OCI-LY1 (cell line): ENCODE measurements at regions not wholly inside any gene's neighbourhood (a gene's known extent, or its start where the extent isn't known, plus 50 kb on each side); places are given as distances from the start of the nearest gene placed in this dataset.

Experiments used
- H2AFZ ChIP-seq: fragments of 200-600 bp; sonication (generic), shearing (Covaris generic); 2 replicates; pipeline ENCODE4 v1.6.0; 2014; ENCODE audit warnings: antibody characterized with exemption, mild to moderate bottlenecking, low read length
- H3F3A ChIP-seq: fragments of 200-600 bp; sonication (generic), shearing (Covaris generic); 2 replicates; pipeline ENCODE4 v1.6.0; 2014; ENCODE audit warnings: mild to moderate bottlenecking, antibody characterized with exemption, low read length, moderate library complexity; ENCODE audit not compliant: insufficient read depth
- H3K27ac ChIP-seq: fragments of 200-600 bp; sonication (generic); 2 replicates; pipeline ENCODE4 v1.5.1; 2014; ENCODE audit warnings: low read length, mixed run types, mild to moderate bottlenecking, low read depth; ENCODE audit not compliant: poor library complexity, severe bottlenecking
- H3K27me3 ChIP-seq: fragments of 200-600 bp; sonication (generic); 2 replicates; pipeline ENCODE4 v1.6.0; 2014; ENCODE audit warnings: antibody characterized with exemption, mild to moderate bottlenecking, low read length, moderate library complexity; ENCODE audit not compliant: insufficient read depth
- H3K36me3 ChIP-seq: fragments of 200-600 bp; sonication (generic); 2 replicates; pipeline ENCODE4 v1.6.1; 2014; ENCODE audit warnings: mild to moderate bottlenecking, antibody characterized with exemption, low read length, moderate library complexity, mixed read lengths; ENCODE audit not compliant: insufficient read depth
- H3K4me1 ChIP-seq: fragments of 200-600 bp; sonication (generic); 2 replicates; pipeline ENCODE4 v1.5.1; 2014; ENCODE audit warnings: mild to moderate bottlenecking, low read length, moderate library complexity; ENCODE audit not compliant: insufficient read depth, severe bottlenecking
- H3K4me2 ChIP-seq: fragments of 200-600 bp; sonication (generic), shearing (Covaris generic); 2 replicates; pipeline ENCODE4 v1.6.1; 2014; ENCODE audit warnings: low read length
- H3K4me3 ChIP-seq: fragments of 200-600 bp; sonication (generic); 2 replicates; pipeline ENCODE4 v1.5.1; 2014; ENCODE audit warnings: low read length, low read depth, mild to moderate bottlenecking, mixed read lengths; ENCODE audit not compliant: poor library complexity, severe bottlenecking
- H3K79me2 ChIP-seq: fragments of 200-600 bp; shearing (Covaris generic); 2 replicates; pipeline ENCODE4 v1.6.1; 2016; ENCODE audit warnings: mixed run types, low read length, mixed read lengths; ENCODE audit not compliant: insufficient read depth
- H3K9ac ChIP-seq: fragments of 200-600 bp; sonication (generic), shearing (Covaris generic); 2 replicates; pipeline ENCODE4 v1.6.1; 2014; ENCODE audit warnings: mild to moderate bottlenecking, low read length, mixed read lengths
- H3K9me2 ChIP-seq: fragments of 200-600 bp; sonication (generic), shearing (Covaris generic); 2 replicates; pipeline ENCODE4 v1.6.1; 2014; ENCODE audit warnings: low read depth, mild to moderate bottlenecking, low read length, mixed read lengths
- H3K9me3 ChIP-seq: fragments of 200-600 bp; shearing (Covaris generic); 2 replicates; pipeline ENCODE4 v1.6.1; 2014; ENCODE audit warnings: low read length, mixed read lengths
- H4K20me1 ChIP-seq: fragments of 200-600 bp; sonication (generic), shearing (Covaris generic); 2 replicates; pipeline ENCODE4 v1.6.0; 2016; ENCODE audit warnings: mild to moderate bottlenecking, low read length; ENCODE audit not compliant: insufficient read depth
- CTCF ChIP-seq: fragments of 200-600 bp; sonication (generic), shearing (Covaris generic); IDR thresholded peaks from 2 replicates; pipeline ENCODE4 v1.5.1; 2017; ENCODE audit warnings: mild to moderate bottlenecking, antibody characterized with exemption, low read length, moderate library complexity, mixed read lengths
- EZH2 ChIP-seq: fragments of 200-600 bp; sonication (generic), shearing (Covaris generic); IDR thresholded peaks from 2 replicates; pipeline ENCODE4 v1.8.0; 2017; ENCODE audit warnings: borderline replicate concordance, mixed run types, mild to moderate bottlenecking, antibody characterized with exemption, low read length, moderate library complexity, mixed read lengths

- H3K4me2 ChIP-seq: no peak overlapping the region
- H3K36me3 ChIP-seq: no peaks in the 10 kb centered on the region
- H3K4me1 ChIP-seq: no peaks in the 10 kb centered on the region
- H2AFZ ChIP-seq: no peak overlapping the region
- no peak overlapping the region for H3K9ac ChIP-seq
- H3K79me2 ChIP-seq: no peaks in the 10 kb centered on the region
- H3K9me3 ChIP-seq: peaks cover 2% of the 10 kb centered on the region; the same call in 1 of the 2 replicates
- no peaks in the 10 kb centered on the region for H3F3A ChIP-seq
- TF ChIP-seq EZH2: no peak
- TF ChIP-seq CTCF: no peak
- H3K9me2 ChIP-seq: no peaks in the 10 kb centered on the region
- no peaks in the 10 kb centered on the region; the same call in 1 of the 2 replicates for H3K27me3 ChIP-seq
- no peak overlapping the region for H3K4me3 ChIP-seq
- H3K27ac ChIP-seq: no peak overlapping the region
- H4K20me1 ChIP-seq: no peaks in the 10 kb centered on the region
These were observed 81.2 kb upstream of the SPTLC1 start for GRCh38 chr9:92196400-92196799.

- TF ChIP-seq CTCF (no peak), EZH2 (no peak)
- no peaks in the 10 kb centered on the region for H3F3A ChIP-seq
These were observed 76.6 kb upstream of the SPTLC1 start for GRCh38 chr9:92191801-92192200.

GRCh38 chr9:92190536-92190790, 75.2 kb upstream of the SPTLC1 start:
- H3K79me2 ChIP-seq: no peaks in the 10 kb centered on the region
- H3K27me3 ChIP-seq: no peaks in the 10 kb centered on the region; the same call in 1 of the 2 replicates
- no peak overlapping the region for H3K4me3 ChIP-seq
- no peak overlapping the region for H3K9ac ChIP-seq
- H2AFZ ChIP-seq: no peak overlapping the region
- H3K9me3 ChIP-seq: 0 out of 2 replicates have a peak, but pooled peaks cover 2% of the 10 kb centered on the region
- no peaks in the 10 kb centered on the region for H3K36me3 ChIP-seq
- no peak overlapping the region for H3K27ac ChIP-seq
- H3K9me2 ChIP-seq: no peaks in the 10 kb centered on the region
- H4K20me1 ChIP-seq: no peaks in the 10 kb centered on the region
- no peak for TF ChIP-seq EZH2
- no peak for TF ChIP-seq CTCF
- H3F3A ChIP-seq: no peaks in the 10 kb centered on the region
- H3K4me1 ChIP-seq: peaks cover 4% of the 10 kb centered on the region
- no peak overlapping the region for H3K4me2 ChIP-seq

More at GRCh38 chr9:92191801-92192200, 76.6 kb upstream of the SPTLC1 start:
- no peaks in the 10 kb centered on the region for H3K9me2 ChIP-seq
- H3K4me1 ChIP-seq: peaks cover 4% of the 10 kb centered on the region
- no peaks in the 10 kb centered on the region for H3K36me3 ChIP-seq
- H3K27ac ChIP-seq: no peak overlapping the region
- H2AFZ ChIP-seq: no peak overlapping the region
- H4K20me1 ChIP-seq: no peaks in the 10 kb centered on the region
- no peak overlapping the region for H3K9ac ChIP-seq
- H3K4me3 ChIP-seq: no peak overlapping the region
- H3K79me2 ChIP-seq: no peaks in the 10 kb centered on the region
- no peak overlapping the region for H3K4me2 ChIP-seq
- H3K27me3 ChIP-seq: no peaks in the 10 kb centered on the region; the same call in 1 of the 2 replicates
- H3K9me3 ChIP-seq: 0 out of 2 replicates have a peak, but pooled peaks cover 2% of the 10 kb centered on the region
